Hepatocyte (in vitro differentiated cells): ENCODE measurements at regions not wholly inside any gene's neighbourhood (a gene's known extent, or its start where the extent isn't known, plus 50 kb on each side); places are given as distances from the start of the nearest gene placed in this dataset.

Experiments used
- DNase-seq: peaks from one replicate; pipeline ENCODE4 v3.0.0-alpha.2; 2016; ENCODE audit warnings: low spot score
- H2AFZ ChIP-seq: fragments of 200-600 bp; sonication (generic); 2 replicates; pipeline ENCODE4 v1.6.0; 2016; ENCODE audit warnings: antibody characterized with exemption, mild to moderate bottlenecking
- H3K27ac ChIP-seq: fragments of 200-600 bp; sonication (generic); 2 replicates; pipeline ENCODE4 v1.5.1; 2016; ENCODE audit warnings: mild to moderate bottlenecking
- H3K27me3 ChIP-seq: fragments of 200-600 bp; sonication (generic); 2 replicates; pipeline ENCODE4 v1.6.1; 2016
- H3K36me3 ChIP-seq: fragments of 200-600 bp; sonication (generic); replicated peaks from 2 replicates; pipeline ENCODE4 v1.5.1; 2016; ENCODE audit warnings: low read depth; ENCODE audit not compliant: insufficient read depth
- H3K4me1 ChIP-seq: fragments of 200-600 bp; sonication (generic); 2 replicates; pipeline ENCODE4 v1.5.1; 2016; ENCODE audit warnings: mild to moderate bottlenecking, moderate library complexity; ENCODE audit not compliant: insufficient read depth
- H3K4me2 ChIP-seq: fragments of 200-600 bp; sonication (generic); 2 replicates; pipeline ENCODE4 v1.6.0; 2016
- H3K4me3 ChIP-seq: fragments of 200-600 bp; sonication (generic); 2 replicates; pipeline ENCODE4 v1.5.1; 2016; ENCODE audit warnings: mild to moderate bottlenecking
- H3K79me2 ChIP-seq: fragments of 200-600 bp; sonication (generic); 2 replicates; pipeline ENCODE4 v1.6.0; 2017; ENCODE audit warnings: mild to moderate bottlenecking
- H3K9me2 ChIP-seq: fragments of 200-600 bp; sonication (generic); replicated peaks from 2 replicates; pipeline ENCODE4 v1.6.0; 2017; ENCODE audit warnings: mild to moderate bottlenecking; ENCODE audit not compliant: insufficient read depth
- H3K9me3 ChIP-seq: fragments of 200-600 bp; sonication (generic); 2 replicates; pipeline ENCODE4 v1.5.1; 2016; ENCODE audit warnings: low read depth, mild to moderate bottlenecking
- H4K20me1 ChIP-seq: fragments of 200-600 bp; sonication (generic); 2 replicates; pipeline ENCODE4 v1.6.0; 2016; ENCODE audit warnings: mild to moderate bottlenecking; ENCODE audit not compliant: insufficient read depth, poor library complexity, severe bottlenecking
- CTCF ChIP-seq: fragments of 200-600 bp; sonication (generic); IDR thresholded peaks from 2 replicates; pipeline ENCODE4 v1.5.1; 2016; ENCODE audit warnings: antibody characterized with exemption, mild to moderate bottlenecking; ENCODE audit not compliant: poor library complexity
- EZH2 ChIP-seq: fragments of 200-600 bp; sonication (generic); IDR thresholded peaks from 2 replicates; pipeline ENCODE4 v1.6.1; 2016; ENCODE audit warnings: antibody characterized with exemption, mild to moderate bottlenecking, borderline replicate concordance
- EZH2phosphoT487 ChIP-seq: fragments of 200-600 bp; sonication (generic); IDR thresholded peaks from one replicate; pipeline ENCODE4 v1.6.1; 2018; ENCODE audit warnings: antibody characterized with exemption, mild to moderate bottlenecking, low read depth, moderate library complexity; ENCODE audit not compliant: unreplicated experiment, severe bottlenecking
- WGBS: methylation state at CpG from one replicate; pipeline ENCODE4 v1.1.6; 2016; ENCODE audit warnings: low lambda C conversion rate; ENCODE audit errors: missing lambda C conversion rate; 5-methylcytosine and 5-hydroxymethylcytosine counted together

GRCh38 chr11:37006563-37006962 lies 408.5 kb upstream of the RAG2 start:
- no peaks in the 10 kb centered on the region for H3K9me3 ChIP-seq
- H3K36me3 ChIP-seq: no peaks in the 10 kb centered on the region
- H3K27ac ChIP-seq: no peak overlapping the region
- no peaks in the 10 kb centered on the region for H3K9me2 ChIP-seq
- DNase-seq: no peak
- H3K79me2 ChIP-seq: no peaks in the 10 kb centered on the region
- no peak overlapping the region for H3K4me3 ChIP-seq
- TF ChIP-seq EZH2: no peak
- H3K4me2 ChIP-seq: no peak overlapping the region
- H2AFZ ChIP-seq: no peak overlapping the region
- H3K27me3 ChIP-seq: no peaks in the 10 kb centered on the region
- 89% methylated on average over 4 of the region's 4 CpGs for WGBS
- H4K20me1 ChIP-seq: no peaks in the 10 kb centered on the region
- no peaks in the 10 kb centered on the region for H3K4me1 ChIP-seq

GRCh38 chr11:37002831-37003230 lies 404.8 kb upstream of the RAG2 start:
- Histone ChIP-seq H3K9me3 (no peaks in the 10 kb centered on the region), H3K4me2 (no peak overlapping the region), H3K9me2 (no peaks in the 10 kb centered on the region), H3K36me3 (no peaks in the 10 kb centered on the region), H4K20me1 (no peaks in the 10 kb centered on the region), H3K27ac (no peak overlapping the region), H3K27me3 (no peaks in the 10 kb centered on the region), H2AFZ (no peak overlapping the region), H3K4me1 (no peaks in the 10 kb centered on the region), H3K79me2 (no peaks in the 10 kb centered on the region), H3K4me3 (no peak overlapping the region)
- 56% methylated on average over 3 of the region's 3 CpGs for WGBS
- DNase-seq: no peak
- TF ChIP-seq EZH2: no peak
- TF ChIP-seq EZH2phosphoT487: no peak
- no peak for TF ChIP-seq CTCF

GRCh38 chr11:36997656-36998055 lies 399.6 kb upstream of the RAG2 start:
- no peaks in the 10 kb centered on the region for H3K4me1 ChIP-seq
- no peaks in the 10 kb centered on the region for H3K9me3 ChIP-seq
- H3K36me3 ChIP-seq: no peaks in the 10 kb centered on the region
- H3K4me2 ChIP-seq: no peak overlapping the region
- no peak for DNase-seq
- WGBS: 68% methylated on average over 6 of the region's 6 CpGs
- H3K9me2 ChIP-seq: no peaks in the 10 kb centered on the region
- H3K4me3 ChIP-seq: no peak overlapping the region
- no peaks in the 10 kb centered on the region for H3K79me2 ChIP-seq
- no peak overlapping the region for H3K27ac ChIP-seq
- H4K20me1 ChIP-seq: no peaks in the 10 kb centered on the region
- H3K27me3 ChIP-seq: no peaks in the 10 kb centered on the region
- TF ChIP-seq EZH2 (no peak), EZH2phosphoT487 (no peak), CTCF (no peak)
- H2AFZ ChIP-seq: no peak overlapping the region

- no peak overlapping the region for H2AFZ ChIP-seq
- H3K36me3 ChIP-seq: no peaks in the 10 kb centered on the region
- WGBS: 98% methylated on average over 3 of the region's 3 CpGs
- TF ChIP-seq EZH2phosphoT487 (no peak), CTCF (no peak), EZH2 (no peak)
- H3K9me3 ChIP-seq: no peaks in the 10 kb centered on the region
- no peak for DNase-seq
- no peaks in the 10 kb centered on the region for H4K20me1 ChIP-seq
- no peak overlapping the region for H3K4me3 ChIP-seq
- no peaks in the 10 kb centered on the region for H3K27me3 ChIP-seq
- H3K79me2 ChIP-seq: no peaks in the 10 kb centered on the region
- H3K9me2 ChIP-seq: no peaks in the 10 kb centered on the region
- H3K4me2 ChIP-seq: no peak overlapping the region
- no peaks in the 10 kb centered on the region for H3K4me1 ChIP-seq
- H3K27ac ChIP-seq: no peak overlapping the region
Observed at GRCh38 chr11:36996795-36997194, 398.8 kb upstream of the RAG2 start.
